ENCODE measurements at regions not wholly inside any gene's neighbourhood (a gene's known extent, or its start where the extent isn't known, plus 50 kb on each side); places are given as distances from the start of the nearest gene placed in this dataset.
"Not testable (repeated sequence)": the region's sequence is repeated elsewhere in the genome, so short reads cannot be mapped to it uniquely, and the experiment has no call there.

GRCh38 chr13:65154661-65155447 lies 2075.3 kb downstream of the PCDH9 start:
- no peak for DNase-seq (ENCODE audit: low spot score)

GRCh38 chr13:65149687-65150086 lies 2080.4 kb downstream of the PCDH9 start:
- DNase-seq (ENCODE audit: low spot score): no peak

GRCh38 chr13:65143920-65144319 lies 2086.2 kb downstream of the PCDH9 start:
- no peak for DNase-seq (ENCODE audit: low spot score)

- no peak for DNase-seq (ENCODE audit: low spot score)
Observed at GRCh38 chr13:65133094-65133493, 2097.0 kb downstream of the PCDH9 start.

- no peak for DNase-seq (ENCODE audit: low spot score)
Observed at GRCh38 chr13:65125236-65125635, 2104.9 kb downstream of the PCDH9 start.

- no peak for DNase-seq (ENCODE audit: low spot score)
Observed at GRCh38 chr13:65112531-65112941, 2117.6 kb downstream of the PCDH9 start.

- DNase-seq (ENCODE audit: low spot score): no peak
Observed at GRCh38 chr13:65112123-65112522, 2118.0 kb downstream of the PCDH9 start.

- DNase-seq (ENCODE audit: low spot score): no peak
Observed at GRCh38 chr13:65111223-65111622, 2118.9 kb downstream of the PCDH9 start.

GRCh38 chr13:65104436-65104835 lies 2125.7 kb downstream of the PCDH9 start:
- not testable (repeated sequence) for DNase-seq (ENCODE audit: low spot score)

GRCh38 chr13:65103351-65103750 lies 2126.8 kb downstream of the PCDH9 start:
- DNase-seq (ENCODE audit: low spot score): no peak

GRCh38 chr13:65095161-65096082 lies 2134.7 kb downstream of the PCDH9 start:
- DNase-seq (ENCODE audit: low spot score): no peak

- DNase-seq (ENCODE audit: low spot score): no peak
Observed at GRCh38 chr13:65093357-65093756, 2136.8 kb downstream of the PCDH9 start.

GRCh38 chr13:65091031-65091430 lies 2139.1 kb downstream of the PCDH9 start:
- DNase-seq (ENCODE audit: low spot score): no peak

GRCh38 chr13:65090186-65090585 lies 2139.9 kb downstream of the PCDH9 start:
- DNase-seq (ENCODE audit: low spot score): no peak

- no peak for DNase-seq (ENCODE audit: low spot score)
Observed at GRCh38 chr13:65088906-65089305, 2141.2 kb downstream of the PCDH9 start.

GRCh38 chr13:65085977-65086376 lies 2144.2 kb downstream of the PCDH9 start:
- DNase-seq (ENCODE audit: low spot score): no peak

- no peak for DNase-seq (ENCODE audit: low spot score)
Observed at GRCh38 chr13:65074248-65074647, 2155.9 kb downstream of the PCDH9 start.

- DNase-seq (ENCODE audit: low spot score): no peak
Observed at GRCh38 chr13:65064967-65065366, 2165.2 kb downstream of the PCDH9 start.

GRCh38 chr13:65063753-65064152 lies 2166.4 kb downstream of the PCDH9 start:
- DNase-seq (ENCODE audit: low spot score): no peak

- no peak for DNase-seq (ENCODE audit: low spot score)
Observed at GRCh38 chr13:65057986-65058385, 2172.2 kb downstream of the PCDH9 start.

- no peak for DNase-seq (ENCODE audit: low spot score)
Observed at GRCh38 chr13:65054277-65054676, 2175.9 kb downstream of the PCDH9 start.

GRCh38 chr13:65036999-65037398 lies 2193.1 kb downstream of the PCDH9 start:
- no peak for DNase-seq (ENCODE audit: low spot score)

GRCh38 chr13:65035302-65035701 lies 2194.8 kb downstream of the PCDH9 start:
- no peak for DNase-seq (ENCODE audit: low spot score)
